H9 (cell line): ENCODE measurements at regions not wholly inside any gene's neighbourhood (a gene's known extent, or its start where the extent isn't known, plus 50 kb on each side); places are given as distances from the start of the nearest gene placed in this dataset.

Experiments used
- DNase-seq: peaks from one replicate; pipeline ENCODE4 v3.0.0-alpha.2; 2017
- H2AFZ ChIP-seq: one replicate; pipeline ENCODE4 v1.6.1; 2013; ENCODE audit warnings: mild to moderate bottlenecking, low read length, control low read depth, moderate library complexity
- H2AK5ac ChIP-seq: 2 replicates; pipeline ENCODE4 v1.6.1; 2013; ENCODE audit warnings: low read length, control low read depth, mixed read lengths; ENCODE audit not compliant: insufficient read length
- H2BK120ac ChIP-seq: one replicate; pipeline ENCODE4 v1.6.1; 2013; ENCODE audit warnings: low read depth, mild to moderate bottlenecking, low read length, control low read depth, inconsistent platforms; ENCODE audit not compliant: poor library complexity, severe bottlenecking
- H2BK12ac ChIP-seq: 2 replicates; pipeline ENCODE4 v1.6.1; 2013; ENCODE audit warnings: low read length, control low read depth, mixed read lengths, low read depth; ENCODE audit not compliant: insufficient read length
- H2BK15ac ChIP-seq: 2 replicates; pipeline ENCODE4 v1.6.1; 2013; ENCODE audit warnings: low read depth, low read length, control low read depth
- H2BK20ac ChIP-seq: one replicate; pipeline ENCODE4 v1.6.1; 2013; ENCODE audit warnings: low read depth, mild to moderate bottlenecking, low read length, control low read depth, inconsistent platforms; ENCODE audit not compliant: poor library complexity, severe bottlenecking
- H2BK5ac ChIP-seq: 2 replicates; pipeline ENCODE4 v1.6.1; 2013; ENCODE audit warnings: low read length, control low read depth, mixed read lengths; ENCODE audit not compliant: insufficient read length
- H3K14ac ChIP-seq: 2 replicates; pipeline ENCODE4 v1.6.1; 2013; ENCODE audit warnings: low read length, control low read depth; ENCODE audit not compliant: insufficient read depth
- H3K18ac ChIP-seq: 2 replicates; pipeline ENCODE4 v1.6.1; 2013; ENCODE audit warnings: low read depth, mild to moderate bottlenecking, mixed read lengths, low read length, control low read depth; ENCODE audit not compliant: insufficient read length
- H3K23ac ChIP-seq: 2 replicates; pipeline ENCODE4 v1.6.1; 2013; ENCODE audit warnings: low read length, control low read depth, mixed read lengths, low read depth; ENCODE audit not compliant: insufficient read length
- H3K23me2 ChIP-seq: 2 replicates; pipeline ENCODE4 v1.6.1; 2013; ENCODE audit warnings: low read depth, mild to moderate bottlenecking, mixed read lengths, low read length, control low read depth; ENCODE audit not compliant: insufficient read length, poor library complexity, severe bottlenecking
- H3K27ac ChIP-seq: 2 replicates; pipeline ENCODE4 v1.5.1; 2013; ENCODE audit warnings: low read length, control low read depth, mixed read lengths, low read depth; ENCODE audit not compliant: insufficient read length
- H3K27me3 ChIP-seq: 2 replicates; pipeline ENCODE4 v1.6.1; 2013; ENCODE audit warnings: low read length, control low read depth, inconsistent platforms; ENCODE audit not compliant: insufficient read depth
- H3K4ac ChIP-seq: 2 replicates; pipeline ENCODE4 v1.6.1; 2013; ENCODE audit warnings: low read depth, mild to moderate bottlenecking, control low read depth, inconsistent platforms, low read length, moderate library complexity
- H3K4me1 ChIP-seq: 2 replicates; pipeline ENCODE4 v1.6.1; 2013; ENCODE audit warnings: low read length, control low read depth, inconsistent platforms; ENCODE audit not compliant: insufficient read depth
- H3K4me2 ChIP-seq: 2 replicates; pipeline ENCODE4 v1.6.1; 2013; ENCODE audit warnings: low read length, control low read depth, mixed read lengths; ENCODE audit not compliant: insufficient read length, insufficient read depth
- H3K56ac ChIP-seq: 2 replicates; pipeline ENCODE4 v1.6.1; 2013; ENCODE audit warnings: low read depth, mild to moderate bottlenecking, mixed read lengths, low read length, control low read depth; ENCODE audit not compliant: insufficient read length
- H3K79me1 ChIP-seq: 2 replicates; pipeline ENCODE4 v1.6.1; 2013; ENCODE audit warnings: low read depth, mild to moderate bottlenecking, moderate library complexity, low read length, control low read depth, inconsistent platforms; ENCODE audit not compliant: insufficient read depth, poor library complexity, severe bottlenecking
- H3K79me2 ChIP-seq: 2 replicates; pipeline ENCODE4 v1.6.1; 2013; ENCODE audit warnings: low read length, control low read depth, inconsistent platforms; ENCODE audit not compliant: insufficient read depth
- H3K9ac ChIP-seq: 2 replicates; pipeline ENCODE4 v1.6.1; 2013; ENCODE audit warnings: low read length, control low read depth, mixed read lengths; ENCODE audit not compliant: insufficient read length; ENCODE audit errors: extremely low read depth
- H3K9me3 ChIP-seq: one replicate; pipeline ENCODE4 v1.6.1; 2013; ENCODE audit warnings: low read depth, low read length, inconsistent platforms; ENCODE audit not compliant: control insufficient read depth
- H3T11ph ChIP-seq: one replicate; pipeline ENCODE4 v1.6.1; 2013; ENCODE audit warnings: mild to moderate bottlenecking, low read length, control low read depth, inconsistent platforms
- H4K20me1 ChIP-seq: one replicate; pipeline ENCODE4 v1.6.1; 2013; ENCODE audit not compliant: control insufficient read depth, insufficient read length, insufficient read depth
- H4K5ac ChIP-seq: 2 replicates; pipeline ENCODE4 v1.6.1; 2013; ENCODE audit warnings: low read depth, mild to moderate bottlenecking, mixed read lengths, low read length, control low read depth; ENCODE audit not compliant: insufficient read length
- H4K8ac ChIP-seq: replicated peaks from 2 replicates; pipeline ENCODE4 v1.6.1; 2013; ENCODE audit warnings: low read length, control low read depth, mixed read lengths, low read depth; ENCODE audit not compliant: insufficient read length
- H4K91ac ChIP-seq: 2 replicates; pipeline ENCODE4 v1.6.1; 2013; ENCODE audit warnings: low read depth, mild to moderate bottlenecking, moderate library complexity, mixed read lengths, low read length, control low read depth; ENCODE audit not compliant: insufficient read length
- H3K27ac Mint-ChIP-seq, 3 experiments: 2 replicates in 2 of 3; 3 replicates in 1 of 3; pipeline ENCODE4 v1.8.0; 2020 to 2021; ENCODE audit warnings: mixed read lengths in 3 of 3, mild to moderate bottlenecking in 1 of 3, moderate library complexity in 1 of 3
- H3K27me3 Mint-ChIP-seq: 2 replicates; pipeline ENCODE4 v1.8.0; 2021; ENCODE audit warnings: low read depth, mild to moderate bottlenecking, moderate library complexity, mixed read lengths
- H3K36me3 Mint-ChIP-seq, 3 experiments: 2 replicates in 2 of 3; 3 replicates in 1 of 3; pipeline ENCODE4 v1.8.0; 2020 to 2021; ENCODE audit warnings: low read depth in 3 of 3, mixed read lengths in 3 of 3; ENCODE audit not compliant: insufficient read depth in 1 of 3
- H3K4me1 Mint-ChIP-seq, 2 experiments: 2 replicates each; pipeline ENCODE4 v1.8.0; 2020; ENCODE audit warnings: mixed read lengths in 2 of 2
- H3K4me3 Mint-ChIP-seq, 2 experiments: 2 replicates in 1 of 2; 3 replicates in 1 of 2; pipeline ENCODE4 v1.8.0; 2020 to 2021; ENCODE audit warnings: mild to moderate bottlenecking in 2 of 2, mixed read lengths in 2 of 2, moderate library complexity in 1 of 2
- H3K9me3 Mint-ChIP-seq, 2 experiments: 2 replicates in 1 of 2; 3 replicates in 1 of 2; pipeline ENCODE4 v1.8.0; 2020; ENCODE audit warnings: mild to moderate bottlenecking in 2 of 2, mixed read lengths in 2 of 2, moderate library complexity in 1 of 2
- CTCF ChIP-seq: fragments of 200-600 bp; sonication (generic); conservative IDR thresholded peaks from 3 replicates; pipeline ENCODE4 v1.8.0; 2021; ENCODE audit warnings: antibody characterized with exemption, mild to moderate bottlenecking
- WGBS: extraction: QIAGEN DNeasy Blood & Tissue Kit; methylation state at CpG from one replicate; pipeline ENCODE4 v1.1.7; 2013; ENCODE audit warnings: missing lambda C conversion rate, low lambda C conversion rate, mixed read lengths; ENCODE audit not compliant: insufficient read length; ENCODE audit errors: extremely low coverage; 5-methylcytosine and 5-hydroxymethylcytosine counted together

- Mint-ChIP-seq H3K9me3 (no peaks in the 10 kb centered on the region; a peak in 1 of 5 replicates), H3K27ac (no peak overlapping the region), H3K4me1 (peaks cover 4 to 21% of the 10 kb centered on the region in 2 experiments; a peak in 3 of 4 replicates), H3K27me3 (peaks cover 1% of the 10 kb centered on the region; the same call in 1 of the 2 replicates), H3K36me3 (no peaks in the 10 kb centered on the region), H3K4me3 (no peak overlapping the region)
- Histone ChIP-seq H4K20me1 (no peaks in the 10 kb centered on the region), H3K14ac (no peak overlapping the region), H3K9me3 (no peaks in the 10 kb centered on the region), H3K27me3 (no peaks in the 10 kb centered on the region), H3K4me1 (no peaks in the 10 kb centered on the region), H2AFZ (no peak overlapping the region), H3K4me2 (no peak overlapping the region), H3K23ac (no peak overlapping the region), H3K79me1 (no peaks in the 10 kb centered on the region), H3K56ac (no peak overlapping the region), H4K5ac (no peak overlapping the region), H2BK12ac (no peak overlapping the region), H3K27ac (no peak overlapping the region), H3K4ac (no peak overlapping the region), H4K91ac (no peak overlapping the region), H2BK20ac (no peak overlapping the region), H3K79me2 (no peaks in the 10 kb centered on the region), H3K18ac (no peak overlapping the region), H3K23me2 (no peaks in the 10 kb centered on the region), H2BK120ac (no peak overlapping the region), H2BK15ac (no peak overlapping the region), H2AK5ac (no peak overlapping the region), H3K9ac (no peak overlapping the region), H3T11ph (no peak overlapping the region), H2BK5ac (no peak overlapping the region), H4K8ac (no peak overlapping the region)
- no peak for DNase-seq
- WGBS = no CpG with 5 or more reads among the region's 6 CpGs
- TF ChIP-seq CTCF = no peak
Measured at GRCh38 chr1:30368651-30369240, 354.6 kb downstream of the MATN1 start.
